M059J (cell line): ENCODE measurements at regions not wholly inside any gene's neighbourhood (a gene's known extent, or its start where the extent isn't known, plus 50 kb on each side); places are given as distances from the start of the nearest gene placed in this dataset.
"Not testable (repeated sequence)": the region's sequence is repeated elsewhere in the genome, so short reads cannot be mapped to it uniquely, and the experiment has no call there.

ENCODE experiments used
- DNase-seq: peaks from one replicate; pipeline ENCODE4 v3.0.0-alpha.2; 2012; ENCODE audit warnings: low read depth

DNA sequence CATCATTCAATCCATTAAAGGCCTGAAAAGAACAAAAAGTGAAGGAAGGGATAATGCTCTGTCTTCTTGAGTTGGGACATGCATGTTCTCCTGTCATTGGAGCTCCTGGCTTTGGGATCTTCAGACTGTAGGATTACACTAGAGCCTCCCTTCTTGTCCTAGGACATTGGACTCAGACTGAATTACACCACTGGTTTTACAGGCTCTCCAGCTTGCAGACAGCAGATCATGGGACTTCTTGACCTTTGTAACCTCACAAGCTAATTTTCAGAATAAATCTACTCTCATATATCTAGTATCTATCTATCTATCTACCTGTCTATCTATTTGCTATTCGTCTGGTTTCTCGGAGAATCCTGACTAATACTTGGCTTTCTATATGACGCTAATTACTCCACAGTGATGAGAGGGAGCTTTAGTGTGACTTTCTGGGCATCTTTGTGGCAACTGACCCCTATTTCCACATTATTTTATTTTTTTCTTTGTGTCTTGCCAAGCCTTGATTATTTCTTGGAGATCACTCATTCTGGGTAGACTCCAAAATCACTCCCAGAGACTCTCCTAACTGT is 151.9 kb upstream of the ZNF184 start:
- no peak for DNase-seq

- no peak for DNase-seq
Measured at GRCh38 chr6:27623103-27623502, 150.2 kb upstream of the ZNF184 start.

GRCh38 chr6:27619436-27619835 is 146.5 kb upstream of the ZNF184 start:
- no peak for DNase-seq

GRCh38 chr6:27617700-27618689 is 145.1 kb upstream of the ZNF184 start:
- peak; percentile 77 for DNase-seq

GRCh38 chr6:27617046-27617687 is 144.3 kb upstream of the ZNF184 start:
- DNase-seq: peak; percentile 47

- DNase-seq: no peak
Measured at GRCh38 chr6:27616328-27617045, 143.6 kb upstream of the ZNF184 start.

DNA sequence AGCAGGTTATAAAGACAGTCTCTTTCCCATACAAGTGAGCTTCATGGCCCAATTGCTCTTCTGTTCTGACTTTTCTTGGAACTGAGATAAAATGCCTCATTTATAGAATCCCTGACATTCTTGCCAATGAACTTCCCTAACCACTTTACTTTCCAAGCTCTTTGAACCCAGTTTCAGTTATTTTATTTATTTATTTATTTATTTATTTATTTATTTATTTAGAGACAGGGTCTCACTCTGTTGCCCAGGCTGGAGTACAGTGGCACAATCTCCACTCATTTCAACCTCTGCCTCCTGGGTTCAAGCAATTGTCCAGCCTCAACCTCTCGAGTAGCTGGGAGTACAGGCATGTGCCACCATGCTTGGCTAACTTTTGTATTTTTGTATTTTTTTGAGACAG is 138.5 kb upstream of the ZNF184 start:
- DNase-seq: no peak

DNA sequence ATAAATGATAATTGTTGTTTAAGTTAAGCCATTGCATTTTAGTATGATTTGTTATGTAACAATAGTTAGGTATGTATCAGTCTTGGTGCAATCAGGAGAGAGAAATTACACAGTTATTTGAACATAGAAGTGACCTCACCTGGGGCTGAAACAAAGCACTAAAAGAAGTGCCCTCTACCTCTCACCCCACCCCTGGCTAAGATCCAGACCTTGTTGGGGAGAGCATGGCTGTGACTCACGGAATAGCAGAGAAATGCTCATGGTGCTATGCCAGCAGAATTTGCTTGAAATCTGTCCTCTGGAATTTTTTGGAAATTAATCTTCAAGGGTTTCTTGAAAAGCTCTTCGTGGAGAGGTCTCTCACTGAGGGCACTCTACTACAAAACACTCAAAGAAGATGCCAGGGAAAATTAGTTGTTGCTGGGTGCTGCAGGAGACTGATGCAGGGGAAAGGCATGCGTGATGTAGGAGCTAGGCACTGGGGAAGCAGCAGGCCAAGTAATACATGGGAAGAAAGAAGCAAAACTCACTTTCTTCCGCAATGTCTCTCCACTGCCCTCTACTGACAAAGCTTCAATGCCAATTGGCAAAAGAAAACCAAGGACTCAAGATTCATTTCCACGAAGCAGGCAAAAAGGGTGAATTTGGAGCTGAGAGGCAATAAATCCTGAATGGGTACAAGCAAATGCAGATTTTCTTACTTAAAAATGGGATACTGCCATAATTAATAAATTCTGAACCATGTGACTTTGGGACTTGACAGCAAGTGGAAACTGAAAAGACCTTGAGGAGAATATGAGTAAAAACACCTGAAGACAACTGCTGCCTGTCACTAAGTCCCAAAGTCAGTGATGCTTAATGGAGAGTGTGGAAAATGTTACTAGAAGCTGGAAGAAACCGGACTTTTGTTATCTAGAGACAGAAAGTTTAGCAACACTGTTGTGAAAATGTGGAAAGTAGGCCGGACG is 136.3 kb upstream of the ZNF184 start:
- peak; percentile 89 for DNase-seq

- peak; percentile 90 for DNase-seq
Measured at GRCh38 chr6:27605401-27606342, 132.8 kb upstream of the ZNF184 start.

GRCh38 chr6:27604986-27605385 is 132.1 kb upstream of the ZNF184 start:
- DNase-seq: peak; percentile 36

DNA sequence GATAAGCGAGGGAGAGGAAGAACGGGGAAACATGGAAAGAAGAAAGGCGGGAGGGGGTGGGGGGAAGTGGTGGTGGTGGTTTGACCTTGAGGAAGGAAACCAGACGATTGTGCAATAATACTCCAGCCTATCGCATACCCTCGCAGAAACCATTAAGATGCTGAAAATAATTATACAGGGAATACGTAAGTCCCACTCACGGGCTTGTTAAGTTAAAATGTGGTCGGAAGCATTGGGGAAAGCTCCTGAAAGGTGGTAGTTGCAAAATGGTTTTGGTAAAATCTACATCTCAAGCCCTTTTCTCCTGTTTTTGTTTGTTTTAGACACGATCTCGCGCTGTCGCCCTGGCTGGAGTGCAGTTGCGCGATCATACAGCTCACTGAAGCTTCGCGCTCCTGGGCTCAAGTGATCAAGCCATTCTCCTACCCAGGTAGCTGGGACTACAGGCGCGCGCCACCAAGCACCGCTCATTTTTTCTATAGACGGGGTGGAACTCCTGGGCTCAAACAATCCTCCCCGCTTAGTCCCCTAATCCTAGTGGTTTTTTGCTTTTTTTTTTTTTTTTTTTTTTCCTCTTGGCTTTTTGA is 128.9 kb upstream of the ZNF184 start:
- no peak for DNase-seq

- no peak for DNase-seq
Measured at GRCh38 chr6:27599859-27600532, 127.1 kb upstream of the ZNF184 start.

- DNase-seq: not testable (repeated sequence)
Measured at GRCh38 chr6:27597031-27597567, 124.2 kb upstream of the ZNF184 start.

GRCh38 chr6:27593861-27594260 is 121.0 kb upstream of the ZNF184 start:
- no peak for DNase-seq

DNA sequence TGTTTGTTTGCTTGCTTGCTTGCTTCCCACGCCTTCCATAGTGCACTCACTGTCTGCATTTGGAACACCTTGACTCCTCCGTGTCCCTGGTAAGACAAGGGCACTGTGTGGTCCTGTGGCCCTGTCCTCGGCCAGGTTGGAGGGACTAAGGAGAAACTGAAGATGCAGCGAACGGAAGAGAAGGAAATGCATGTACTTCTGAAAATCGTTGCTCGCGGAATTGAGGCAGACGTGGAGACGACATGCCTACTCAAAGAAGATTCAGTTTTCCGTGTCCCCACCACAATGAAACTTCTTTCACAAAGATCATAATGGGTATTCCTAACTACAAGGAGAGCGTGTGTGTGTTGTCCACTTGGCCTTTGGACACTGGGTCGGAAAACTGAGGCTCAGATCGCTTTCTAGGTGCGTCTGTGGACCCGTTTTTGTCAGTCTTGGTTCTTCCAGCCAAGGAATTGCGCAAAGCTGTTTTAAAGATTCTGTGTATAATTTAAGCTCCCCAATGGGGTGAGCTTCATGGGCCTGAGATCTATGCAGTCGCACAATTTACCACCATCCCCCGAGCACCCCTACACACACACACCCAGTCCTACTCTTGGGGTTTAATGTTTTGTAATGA is 120.4 kb upstream of the ZNF184 start:
- no peak for DNase-seq

DNA sequence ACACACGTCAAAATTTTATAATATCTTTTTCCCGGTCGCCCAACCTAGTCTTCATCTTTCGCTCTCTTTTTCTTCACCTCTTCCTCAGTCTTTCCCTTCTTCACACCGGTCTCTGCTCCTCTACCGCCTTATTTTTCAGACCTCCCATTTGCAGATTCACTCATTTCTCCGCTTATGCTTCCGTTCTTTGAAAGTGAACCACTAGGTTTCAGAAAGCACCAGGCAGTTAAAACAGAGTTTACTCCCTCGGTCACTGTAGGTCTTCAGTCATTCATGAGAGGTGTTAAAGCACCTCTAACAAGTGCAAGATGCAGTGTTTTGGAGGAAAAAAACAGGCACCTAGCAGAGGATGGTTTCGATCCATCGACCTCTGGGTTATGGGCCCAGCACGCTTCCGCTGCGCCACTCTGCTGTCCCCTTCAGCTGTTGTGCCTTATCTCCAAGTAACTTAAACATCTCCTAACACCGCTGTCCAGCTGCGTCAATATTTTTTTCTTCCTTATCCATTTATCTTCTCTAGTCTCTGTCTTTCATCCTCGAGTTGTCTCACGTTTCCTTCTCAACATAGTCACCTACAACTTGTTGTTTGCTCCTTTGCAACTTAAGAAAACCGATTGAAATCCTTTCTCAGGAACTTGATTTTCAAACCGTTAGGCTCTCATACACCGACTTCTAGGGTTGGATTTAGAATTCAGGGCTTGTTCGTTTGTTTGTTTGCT is 119.7 kb upstream of the ZNF184 start:
- DNase-seq: peak; percentile 95
